GM11168 (cell line): ENCODE measurements at regions not wholly inside any gene's neighbourhood (a gene's known extent, or its start where the extent isn't known, plus 50 kb on each side); places are given as distances from the start of the nearest gene placed in this dataset.

Source experiments
- in situ Hi-C: fragments of 300-500 bp; cut with MboI; formaldehyde crosslinking; loops from one replicate; pipeline ENCODE4 v1.12.0; 2022; ENCODE audit warnings: low sequenced_read_pairs; ENCODE audit not compliant: unreplicated experiment

- in situ Hi-C loops, result no loop called here
Observed at GRCh38 chr2:117137371-117137770, 677.1 kb upstream of the DDX18 start.

GRCh38 chr2:117169036-117169765, 645.3 kb upstream of the DDX18 start:
- in situ Hi-C loops, result no loop called here

- in situ Hi-C loops, result no loop called here
Observed at GRCh38 chr2:117170897-117171296, 643.6 kb upstream of the DDX18 start.

DNA sequence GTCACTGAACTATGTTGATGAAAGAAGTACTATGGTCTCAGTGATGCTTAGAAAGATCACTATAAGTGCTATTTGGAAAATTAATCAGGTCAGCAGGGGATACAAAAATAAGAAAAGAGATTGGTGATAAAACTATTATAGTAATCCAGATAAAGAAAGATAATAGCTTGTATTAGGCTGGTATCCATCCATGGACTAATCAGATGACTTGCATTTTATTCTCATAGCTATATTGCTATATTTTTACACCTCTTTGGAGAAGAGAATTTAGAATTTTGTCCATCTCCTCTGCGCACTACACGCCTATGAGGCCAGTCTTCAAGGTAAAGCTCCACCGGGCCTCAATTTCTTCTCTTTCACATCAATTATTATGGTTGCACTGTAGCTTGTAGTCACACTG, 635.1 kb upstream of the DDX18 start:
- in situ Hi-C loops, result no loop called here

- in situ Hi-C loops, result no loop called here
Observed at GRCh38 chr2:117190856-117191559, 623.5 kb upstream of the DDX18 start.

- in situ Hi-C loops, result no loop called here
Observed at GRCh38 chr2:117195381-117195780, 619.1 kb upstream of the DDX18 start.

GRCh38 chr2:117199511-117199910, 615.0 kb upstream of the DDX18 start:
- in situ Hi-C loops, result no loop called here

GRCh38 chr2:117212562-117212961, 601.9 kb upstream of the DDX18 start:
- in situ Hi-C loops, result no loop called here

GRCh38 chr2:117217145-117217544, 597.3 kb upstream of the DDX18 start:
- in situ Hi-C loops, result no loop called here

GRCh38 chr2:117222809-117223208, 591.7 kb upstream of the DDX18 start:
- in situ Hi-C loops, result no loop called here

DNA sequence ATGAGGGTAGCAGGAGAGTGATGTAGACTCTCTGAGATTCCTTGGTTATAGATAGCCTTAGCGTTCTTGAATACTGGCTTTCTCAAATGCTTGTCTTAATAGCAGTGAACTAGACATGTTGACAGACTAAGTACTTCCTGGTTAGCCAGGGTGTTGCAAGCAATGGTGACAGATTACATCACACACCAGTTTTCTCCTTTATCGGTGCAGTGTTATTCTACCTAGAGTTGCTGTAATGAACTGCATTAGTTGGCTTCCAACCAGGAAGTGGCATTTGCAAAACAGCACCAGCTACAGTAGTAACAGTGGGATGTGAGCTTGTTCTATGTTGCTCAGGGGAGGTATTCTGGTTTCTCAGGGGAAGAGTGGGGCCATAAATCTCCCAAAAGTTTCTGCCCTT, 582.2 kb upstream of the DDX18 start:
- in situ Hi-C loops, result no loop called here

DNA sequence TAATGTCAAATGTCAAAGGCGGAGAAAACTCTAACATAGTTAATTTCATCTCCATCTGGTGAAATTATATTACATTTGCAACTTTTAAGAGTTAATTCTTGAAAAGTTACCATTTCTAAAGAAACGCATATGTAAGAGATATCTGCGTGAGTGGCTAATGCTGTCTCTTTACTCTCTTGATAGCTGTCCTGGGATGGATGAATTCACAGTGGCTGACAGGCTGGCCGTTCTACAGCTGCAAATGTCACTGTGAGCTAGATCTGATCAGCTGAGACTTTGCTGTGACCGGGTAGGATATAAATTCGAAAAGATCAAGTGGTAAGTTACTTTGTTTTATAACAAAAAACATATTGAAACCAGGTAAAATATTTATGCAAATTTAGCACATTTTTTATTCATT, 557.1 kb upstream of the DDX18 start:
- in situ Hi-C loops, result no loop called here

DNA sequence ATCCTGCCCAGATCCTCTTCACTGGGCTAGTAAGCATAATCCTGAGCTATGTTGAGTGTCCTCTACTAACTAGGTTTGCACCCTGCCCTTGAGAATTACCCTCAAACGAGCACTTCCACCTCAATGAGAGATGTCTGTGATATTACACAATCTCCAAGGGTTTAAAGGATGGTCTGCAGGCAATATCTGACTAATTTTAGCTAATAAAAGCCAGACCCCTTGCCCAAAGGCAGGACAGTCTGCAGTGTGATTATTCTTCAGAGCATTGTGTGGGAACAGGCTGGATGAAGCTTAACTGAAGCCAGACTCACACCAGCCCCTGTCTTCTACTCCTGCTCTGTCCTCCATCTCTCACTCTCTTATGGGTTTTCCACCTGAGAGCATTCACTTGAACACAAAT, 544.9 kb upstream of the DDX18 start:
- in situ Hi-C loops, result no loop called here

DNA sequence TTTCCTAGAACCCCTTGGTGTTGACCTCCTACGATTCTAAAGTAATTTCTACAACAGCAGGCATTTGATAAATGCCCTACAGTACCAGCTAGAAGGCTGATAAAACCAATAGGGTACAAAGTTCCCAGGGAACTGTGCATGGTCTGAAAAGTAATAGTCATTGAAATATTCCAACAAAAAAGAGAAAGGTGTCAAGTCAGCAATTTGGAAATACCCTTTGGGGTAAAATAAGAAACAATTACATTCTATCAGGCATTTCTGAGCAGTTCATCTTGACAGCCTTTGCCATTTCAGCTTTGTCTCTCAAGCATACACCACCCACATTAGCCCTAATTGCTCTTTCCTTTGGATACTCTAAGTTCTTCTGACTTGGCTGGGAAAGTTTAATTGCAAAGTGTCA, 542.9 kb upstream of the DDX18 start:
- in situ Hi-C loops, result no loop called here

DNA sequence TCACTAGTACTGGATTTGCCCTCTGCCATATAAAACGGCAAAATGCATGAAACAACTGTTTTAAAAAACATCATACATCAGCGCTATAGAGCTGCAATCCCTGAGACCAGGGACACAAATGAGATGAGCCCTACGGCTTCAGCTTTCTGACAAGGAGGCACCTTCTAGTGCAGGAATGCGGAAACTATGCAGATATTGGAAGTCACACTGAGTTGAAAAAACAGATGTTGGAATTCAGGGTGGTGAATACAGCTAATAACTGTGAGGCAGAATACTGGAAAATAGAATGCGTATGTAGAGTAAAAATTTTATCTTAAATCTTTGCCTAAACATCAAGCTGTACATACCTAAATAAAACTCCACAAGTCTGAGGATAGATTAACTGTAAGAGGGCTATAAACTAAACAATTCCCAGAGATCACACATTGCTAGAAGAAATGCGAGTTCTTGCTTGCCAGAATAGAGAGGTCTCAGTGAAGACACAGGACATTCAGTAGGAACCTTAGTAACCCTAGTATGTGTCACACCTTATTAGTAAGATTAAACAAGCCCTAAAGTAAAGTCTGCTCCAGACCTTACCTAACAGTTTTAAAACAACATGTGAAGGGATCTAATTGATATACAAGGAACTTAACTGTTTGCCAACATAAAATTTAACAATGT, 541.4 kb upstream of the DDX18 start:
- in situ Hi-C loops, result no loop called here

GRCh38 chr2:117293012-117293411, 521.5 kb upstream of the DDX18 start:
- in situ Hi-C loops, result no loop called here

GRCh38 chr2:117299451-117299850, 515.0 kb upstream of the DDX18 start:
- in situ Hi-C loops, result no loop called here

- in situ Hi-C loops, result no loop called here
Observed at GRCh38 chr2:117308861-117309770, 505.4 kb upstream of the DDX18 start.

DNA sequence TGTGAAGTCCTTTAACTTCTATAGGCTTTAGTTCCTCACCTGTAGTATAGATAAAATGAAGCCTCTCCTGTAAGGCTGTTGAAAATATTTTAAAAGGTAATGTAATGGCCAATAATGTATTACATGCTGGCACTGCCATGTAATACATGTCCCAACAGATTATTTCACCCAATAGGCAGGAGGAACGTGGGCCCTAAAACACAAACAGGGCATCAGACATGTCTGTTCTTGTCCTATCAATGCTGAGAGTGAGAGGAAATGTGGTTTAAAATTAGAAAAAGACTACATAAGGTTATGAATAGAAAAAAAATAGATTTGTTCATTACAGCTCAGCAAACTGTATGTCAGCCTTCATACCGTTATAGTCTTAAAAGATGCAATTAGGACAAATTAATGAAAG, 492.7 kb upstream of the DDX18 start:
- in situ Hi-C loops, result no loop called here

GRCh38 chr2:117323331-117323730, 491.2 kb upstream of the DDX18 start:
- in situ Hi-C loops, result no loop called here
